Retinal pigment epithelial cell (primary cell): ENCODE measurements at regions not wholly inside any gene's neighbourhood (a gene's known extent, or its start where the extent isn't known, plus 50 kb on each side); places are given as distances from the start of the nearest gene placed in this dataset.

Source experiments
- DNase-seq: peaks from one replicate; pipeline ENCODE4 v3.0.0-alpha.2; 2010; ENCODE audit warnings: low read depth
- H3K4me3 ChIP-seq: 2 replicates; pipeline ENCODE4 v1.5.1; 2011; ENCODE audit warnings: mild to moderate bottlenecking, low read length, control low read depth, moderate library complexity
- TF ChIP-seq, protein P1 (sequence below): conservative IDR thresholded peaks from 2 replicates; pipeline ENCODE4 v1.5.1; 2011; ENCODE audit warnings: low read depth, low read length, control low read depth, inconsistent platforms

DNA sequence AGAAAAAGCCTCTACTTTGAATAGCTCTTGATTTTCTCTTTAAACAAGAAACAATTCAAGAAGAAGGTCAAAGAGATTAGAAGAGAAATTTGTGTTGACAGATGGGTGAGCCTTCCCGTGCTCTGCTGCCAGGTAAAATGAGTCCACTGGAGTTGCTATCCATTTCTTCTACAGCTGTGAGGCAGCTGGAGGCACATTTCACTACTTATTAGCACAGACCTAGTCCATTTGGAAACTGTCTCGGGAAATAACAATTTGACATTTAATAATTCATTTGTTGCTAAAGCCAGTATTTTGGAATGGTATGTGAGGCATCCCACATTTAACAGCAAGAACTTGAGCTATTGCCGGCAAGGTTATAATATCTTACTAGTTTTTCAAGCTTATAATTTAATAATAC is 396.8 kb upstream of the GRIA3 start:
- TF ChIP-seq, protein P1, sequence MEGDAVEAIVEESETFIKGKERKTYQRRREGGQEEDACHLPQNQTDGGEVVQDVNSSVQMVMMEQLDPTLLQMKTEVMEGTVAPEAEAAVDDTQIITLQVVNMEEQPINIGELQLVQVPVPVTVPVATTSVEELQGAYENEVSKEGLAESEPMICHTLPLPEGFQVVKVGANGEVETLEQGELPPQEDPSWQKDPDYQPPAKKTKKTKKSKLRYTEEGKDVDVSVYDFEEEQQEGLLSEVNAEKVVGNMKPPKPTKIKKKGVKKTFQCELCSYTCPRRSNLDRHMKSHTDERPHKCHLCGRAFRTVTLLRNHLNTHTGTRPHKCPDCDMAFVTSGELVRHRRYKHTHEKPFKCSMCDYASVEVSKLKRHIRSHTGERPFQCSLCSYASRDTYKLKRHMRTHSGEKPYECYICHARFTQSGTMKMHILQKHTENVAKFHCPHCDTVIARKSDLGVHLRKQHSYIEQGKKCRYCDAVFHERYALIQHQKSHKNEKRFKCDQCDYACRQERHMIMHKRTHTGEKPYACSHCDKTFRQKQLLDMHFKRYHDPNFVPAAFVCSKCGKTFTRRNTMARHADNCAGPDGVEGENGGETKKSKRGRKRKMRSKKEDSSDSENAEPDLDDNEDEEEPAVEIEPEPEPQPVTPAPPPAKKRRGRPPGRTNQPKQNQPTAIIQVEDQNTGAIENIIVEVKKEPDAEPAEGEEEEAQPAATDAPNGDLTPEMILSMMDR = no peak
- DNase-seq = no peak
- no peak overlapping the region for H3K4me3 ChIP-seq

DNA sequence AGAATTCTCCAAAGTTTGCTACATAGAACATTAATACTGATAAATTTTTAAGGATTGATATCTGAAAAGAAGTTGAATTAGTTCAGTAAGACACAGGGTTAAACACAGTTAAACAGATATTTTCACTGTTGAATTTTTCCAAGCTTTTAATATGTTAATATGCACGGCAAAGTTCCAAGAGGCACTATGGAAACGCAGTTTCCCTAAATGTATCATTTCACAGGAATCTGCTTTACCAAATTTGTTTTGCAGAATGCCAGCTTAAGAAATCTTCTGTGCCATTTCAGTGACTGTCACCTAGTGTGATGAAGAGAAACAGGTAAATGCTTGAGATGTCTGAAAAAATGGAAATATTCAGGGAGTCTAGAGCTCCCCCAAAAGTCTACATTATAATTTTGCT is 395.9 kb upstream of the GRIA3 start:
- no peak overlapping the region for H3K4me3 ChIP-seq
- DNase-seq = no peak
- TF ChIP-seq, protein P1 = no peak

- DNase-seq = no peak
- no peak overlapping the region for H3K4me3 ChIP-seq
- TF ChIP-seq, protein P1 = no peak
Measured at GRCh38 chrX:122790376-122791095, 393.5 kb upstream of the GRIA3 start.

DNA sequence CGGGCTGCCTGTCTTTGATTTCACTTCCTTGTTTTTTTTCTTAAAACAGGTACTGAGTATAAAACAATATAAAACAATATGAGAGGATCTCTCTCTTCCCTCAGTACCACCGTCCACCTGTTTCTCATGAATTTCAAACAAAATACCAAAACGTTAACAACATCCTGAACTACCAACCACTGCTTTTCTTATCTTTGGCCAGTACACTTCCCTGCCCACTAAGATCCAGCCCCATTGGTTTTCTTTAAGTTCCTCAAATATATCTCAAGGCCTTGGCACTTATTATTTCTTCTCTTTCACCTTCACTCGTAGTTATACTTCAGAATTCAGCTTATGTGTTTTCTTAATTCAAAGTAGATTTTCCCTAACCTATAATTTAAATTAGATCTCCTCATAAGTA is 370.2 kb upstream of the GRIA3 start:
- TF ChIP-seq, protein P1 = no peak
- H3K4me3 ChIP-seq = no peak overlapping the region
- no peak for DNase-seq

- H3K4me3 ChIP-seq = no peak overlapping the region
- no peak for DNase-seq
- TF ChIP-seq, protein P1 = no peak
Measured at GRCh38 chrX:122816288-122816687, 367.8 kb upstream of the GRIA3 start.

DNA sequence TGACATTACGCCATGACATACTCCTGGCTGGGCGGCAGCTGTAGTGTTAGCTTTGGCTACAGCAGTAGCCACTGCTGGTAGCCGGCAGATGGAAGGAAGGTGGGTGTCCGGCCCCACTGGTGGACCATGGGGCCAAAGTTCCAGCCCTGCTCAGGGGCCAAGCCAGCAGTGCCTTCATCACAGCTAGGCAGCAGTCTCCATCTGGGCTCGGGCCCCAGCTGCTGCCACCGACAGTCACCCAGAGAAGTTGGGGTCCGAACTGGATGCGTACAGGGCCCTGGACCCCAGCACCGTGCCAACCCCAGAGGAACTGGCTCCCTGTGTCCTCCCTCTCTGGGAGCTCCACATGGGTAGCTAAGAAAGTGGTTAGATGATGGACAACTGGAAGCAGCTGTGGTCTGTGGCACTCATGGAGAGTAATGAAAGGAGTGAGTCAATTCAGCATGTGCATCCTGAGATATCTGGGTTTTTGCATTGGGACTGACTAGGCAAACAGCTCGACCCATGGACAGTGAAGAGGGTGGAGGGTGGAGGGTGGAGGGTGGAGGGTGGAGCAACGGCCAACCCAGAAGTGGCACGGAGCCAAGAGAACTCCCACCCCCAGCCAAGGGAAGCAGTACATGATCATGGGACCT is 366.6 kb upstream of the GRIA3 start:
- TF ChIP-seq, protein P1 = no peak
- H3K4me3 ChIP-seq = no peak overlapping the region

GRCh38 chrX:122818068-122818467 is 366.0 kb upstream of the GRIA3 start:
- TF ChIP-seq, protein P1 = no peak
- no peak overlapping the region for H3K4me3 ChIP-seq
- DNase-seq = no peak

More for the DNA sequence above, 366.6 kb upstream of the GRIA3 start:
- no peak for DNase-seq
